ENCODE measurements at regions not wholly inside any gene's neighbourhood (a gene's known extent, or its start where the extent isn't known, plus 50 kb on each side); places are given as distances from the start of the nearest gene placed in this dataset.

- TF ChIP-seq MAFK (IDR thresholded peaks at IDR 0.05; ENCODE audit: low read depth, low read length) (no peak), RAD21 (IDR thresholded peaks at IDR 0.05 in 1 of 2, conservative IDR thresholded peaks at IDR 0.05 in 1 of 2; ENCODE audit: low read depth in 2 of 2, low read length in 2 of 2) (no peak), TAF1 (IDR thresholded peaks at IDR 0.05; ENCODE audit: low read depth, low read length) (no peak), POLR2AphosphoS5 (IDR thresholded peaks at IDR 0.05; ENCODE audit: low read depth, low read length) (no peak)
These were observed 941.0 kb downstream of the DNAH5 start for GRCh38 chr5:13003457-13003856.

Data from H1 (cell line).